Kidney (tissue), 13 donors: ENCODE measurements at regions not wholly inside any gene's neighbourhood (a gene's known extent, or its start where the extent isn't known, plus 50 kb on each side); places are given as distances from the start of the nearest gene placed in this dataset.

Experiments
- DNase-seq, 5 donors: peaks; one replicate each; pipeline ENCODE4 v3.0.0-alpha.2; 2013 to 2020
- FAIRE-seq: peaks from 2 replicates; lab custom pipeline; 2012; peaks lifted over from hg19 to GRCh38; lab: Jason Lieb, UNC
- H3K27ac ChIP-seq, 2 donors: one replicate each; pipeline ENCODE4 v1.7.0; 2013; ENCODE audit warnings: low read depth in 2 of 2, low read length in 2 of 2, inconsistent platforms in 1 of 2
- H3K27me3 ChIP-seq: one replicate; pipeline ENCODE4 v1.7.1; 2013; ENCODE audit warnings: low read length, inconsistent platforms; ENCODE audit not compliant: control insufficient read depth, insufficient read depth
- H3K36me3 ChIP-seq, 3 donors: one replicate each; pipeline versions ENCODE4 v1.7.0 to v1.7.1; 2013; ENCODE audit warnings: low read length in 3 of 3, control low read depth in 1 of 3, inconsistent platforms in 1 of 3; ENCODE audit not compliant: insufficient read depth in 3 of 3, control insufficient read depth in 2 of 3
- H3K4me1 ChIP-seq, 3 donors: one replicate each; pipeline versions ENCODE4 v1.7.0 to v1.7.1; 2013; ENCODE audit warnings: low read length in 3 of 3, inconsistent platforms in 1 of 3, low read depth in 1 of 3; ENCODE audit not compliant: control insufficient read depth in 2 of 3, insufficient read depth in 2 of 3
- H3K4me3 ChIP-seq, 3 donors: one replicate each; pipeline versions ENCODE4 v1.7.0 to v1.8.1; 2013; ENCODE audit warnings: low read length in 3 of 3, control low read depth in 1 of 3, inconsistent platforms in 1 of 3
- H3K9ac ChIP-seq, 3 donors: one replicate each; pipeline versions ENCODE4 v1.7.0 to v1.7.1; 2013; ENCODE audit warnings: low read length in 3 of 3, control low read depth in 1 of 3, inconsistent platforms in 1 of 3
- H3K9me3 ChIP-seq, 3 donors: one replicate each; pipeline versions ENCODE4 v1.7.0 to v1.7.1; 2013; ENCODE audit warnings: low read length in 3 of 3, control low read depth in 1 of 3, inconsistent platforms in 1 of 3; ENCODE audit not compliant: control insufficient read depth in 2 of 3, insufficient read depth in 1 of 3
- intact Hi-C: fragments of 100-400 bp; cut with DNase I; formaldehyde crosslinking; loops from one replicate; pipeline ENCODE4 v1.11.1; 2022
- TF ChIP-seq, protein P1 (sequence below): IDR thresholded peaks from 3 replicates; pipeline ENCODE4 v1.5.1; 2012; ENCODE audit warnings: mild to moderate bottlenecking, moderate library complexity, borderline replicate concordance; ENCODE audit not compliant: insufficient read depth; ENCODE audit errors: extremely low read depth
- donor health status: control.
- donor health status: control.
- donor health status: control.
- donor health status: control.
- donor health status: control.
- donor health status: DM: yes; HTN: yes; CAD: no.
- donor health status: Normal renal cell carcinoma (clear cell type).

DNA sequence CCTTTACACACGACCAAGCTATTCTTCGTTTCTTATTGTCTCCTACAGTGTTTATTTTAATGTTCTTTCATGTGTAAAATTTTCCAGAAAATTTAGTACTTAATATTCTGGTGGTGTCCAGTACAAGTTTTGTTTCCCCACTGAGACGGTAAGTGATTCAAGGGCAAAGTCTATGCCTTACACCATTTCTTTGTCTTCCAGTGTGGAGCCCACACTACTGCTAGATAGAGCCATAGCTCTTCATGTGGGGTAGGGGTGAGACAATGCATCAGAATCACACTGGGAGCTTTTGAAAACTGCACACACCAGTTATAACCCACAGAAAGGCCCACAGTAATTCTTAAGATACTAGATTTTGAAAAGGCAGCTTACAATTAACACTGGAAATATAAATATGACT is 125.6 kb downstream of the TDRD15 start:
- FAIRE-seq (no peak), DNase-seq (no peak)
- no peaks in the 10 kb centered on the region for H3K36me3 ChIP-seq
- no peak overlapping the region for H3K9ac ChIP-seq
- H3K27me3 ChIP-seq: no peaks in the 10 kb centered on the region
- H3K4me3 ChIP-seq: no peak overlapping the region
- no peaks in the 10 kb centered on the region for H3K4me1 ChIP-seq
- intact Hi-C loops: no loop called here
- H3K27ac ChIP-seq: no peak overlapping the region
- TF ChIP-seq, protein P1, sequence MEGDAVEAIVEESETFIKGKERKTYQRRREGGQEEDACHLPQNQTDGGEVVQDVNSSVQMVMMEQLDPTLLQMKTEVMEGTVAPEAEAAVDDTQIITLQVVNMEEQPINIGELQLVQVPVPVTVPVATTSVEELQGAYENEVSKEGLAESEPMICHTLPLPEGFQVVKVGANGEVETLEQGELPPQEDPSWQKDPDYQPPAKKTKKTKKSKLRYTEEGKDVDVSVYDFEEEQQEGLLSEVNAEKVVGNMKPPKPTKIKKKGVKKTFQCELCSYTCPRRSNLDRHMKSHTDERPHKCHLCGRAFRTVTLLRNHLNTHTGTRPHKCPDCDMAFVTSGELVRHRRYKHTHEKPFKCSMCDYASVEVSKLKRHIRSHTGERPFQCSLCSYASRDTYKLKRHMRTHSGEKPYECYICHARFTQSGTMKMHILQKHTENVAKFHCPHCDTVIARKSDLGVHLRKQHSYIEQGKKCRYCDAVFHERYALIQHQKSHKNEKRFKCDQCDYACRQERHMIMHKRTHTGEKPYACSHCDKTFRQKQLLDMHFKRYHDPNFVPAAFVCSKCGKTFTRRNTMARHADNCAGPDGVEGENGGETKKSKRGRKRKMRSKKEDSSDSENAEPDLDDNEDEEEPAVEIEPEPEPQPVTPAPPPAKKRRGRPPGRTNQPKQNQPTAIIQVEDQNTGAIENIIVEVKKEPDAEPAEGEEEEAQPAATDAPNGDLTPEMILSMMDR: no peak
- no peaks in the 10 kb centered on the region for H3K9me3 ChIP-seq

DNA sequence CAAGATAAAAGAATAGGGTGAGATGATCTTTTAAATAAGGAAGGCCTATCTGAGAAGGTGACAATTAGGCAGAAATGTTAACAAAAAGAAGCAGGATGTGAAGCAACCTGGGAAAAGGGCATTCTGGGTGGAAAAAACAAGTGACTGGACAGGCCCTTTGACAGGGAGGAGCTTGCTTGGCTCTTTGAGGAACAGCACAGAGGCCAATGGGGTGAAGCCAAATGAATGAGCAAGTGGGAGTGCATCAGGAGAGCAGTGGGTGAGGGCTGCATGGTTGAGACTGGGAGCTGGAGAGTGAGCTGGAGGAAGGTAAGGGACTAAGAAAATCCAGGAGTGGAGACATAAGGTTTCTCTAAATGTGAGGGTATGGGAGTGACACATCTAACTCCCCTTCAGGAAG is 126.9 kb downstream of the TDRD15 start:
- Histone ChIP-seq H3K9ac (no peak overlapping the region), H3K36me3 (no peaks in the 10 kb centered on the region), H3K9me3 (no peaks in the 10 kb centered on the region), H3K4me1 (no peaks in the 10 kb centered on the region), H3K27ac (no peak overlapping the region), H3K4me3 (no peak overlapping the region), H3K27me3 (no peaks in the 10 kb centered on the region)
- TF ChIP-seq, protein P1: no peak
- DNase-seq (no peak), FAIRE-seq (no peak)
- intact Hi-C loops: no loop called here

DNA sequence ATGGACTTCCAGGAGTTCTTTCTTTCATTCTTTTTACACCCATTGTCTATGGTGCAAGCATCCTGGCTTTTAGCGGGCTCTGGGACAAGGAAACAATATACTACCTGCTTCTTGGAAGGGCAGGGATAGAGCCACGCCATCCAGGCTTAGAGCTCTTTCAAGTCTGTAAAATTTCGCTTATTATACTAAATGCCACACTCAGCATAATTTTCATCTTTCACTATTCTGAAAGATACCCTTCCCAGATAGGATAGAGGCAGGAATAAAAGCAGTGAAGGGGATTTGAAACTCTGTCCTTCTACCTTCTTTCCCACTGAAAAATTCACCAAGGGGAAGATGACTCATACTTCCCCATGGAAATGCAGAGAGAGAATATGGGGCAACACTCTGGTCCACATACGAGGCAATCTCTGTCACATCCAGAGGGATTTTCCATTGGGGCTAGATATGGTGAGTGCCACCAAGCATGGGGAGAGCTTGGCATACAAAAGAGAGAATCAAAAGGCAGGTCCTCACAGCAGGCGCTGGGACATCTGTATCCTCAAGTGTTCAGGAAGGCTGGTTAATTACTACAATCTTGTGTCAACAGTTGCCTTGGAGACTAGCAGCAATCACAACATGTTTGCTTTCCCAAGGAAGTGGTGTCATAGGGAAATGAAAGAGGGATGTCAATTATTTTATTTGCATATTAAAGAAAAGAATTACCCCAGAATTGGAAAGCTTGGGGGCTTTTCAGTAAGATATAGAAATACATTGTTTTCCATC is 127.6 kb downstream of the TDRD15 start:
- TF ChIP-seq, protein P1: no peak
- no peaks in the 10 kb centered on the region for H3K9me3 ChIP-seq
- H3K27ac ChIP-seq: no peak overlapping the region
- H3K9ac ChIP-seq: no peak overlapping the region
- DNase-seq: no peak
- H3K4me3 ChIP-seq: no peak overlapping the region
- intact Hi-C loops: no loop called here
- FAIRE-seq: no peak
- H3K27me3 ChIP-seq: no peaks in the 10 kb centered on the region
- no peaks in the 10 kb centered on the region for H3K4me1 ChIP-seq
- no peaks in the 10 kb centered on the region for H3K36me3 ChIP-seq
